ENCODE measurements at regions not wholly inside any gene's neighbourhood (a gene's known extent, or its start where the extent isn't known, plus 50 kb on each side); places are given as distances from the start of the nearest gene placed in this dataset.
A peak's percentile ranks its signal among the peaks of the same experiment; 100 is the strongest.

GRCh38 chr2:240287496-240288086, 147.1 kb upstream of the OTOS start:
- no peak for TF ChIP-seq POLR2A (IDR thresholded peaks at IDR 0.05)
- no peak for TF ChIP-seq CTCF (IDR thresholded peaks at IDR 0.05)
- Histone ChIP-seq H3K27me3 (no peaks in the 10 kb centered on the region), H3K4me1 (replicated peaks in 1 of 2) (no peaks in the 10 kb centered on the region), H3K36me3 (replicated peaks in 1 of 2) (no peaks in the 10 kb centered on the region), H3K27ac (no peak overlapping the region), H3K4me3 (no peak overlapping the region), H3K9me3 (replicated peaks in 1 of 3) (no peaks in the 10 kb centered on the region)
- peak in 2 of 7 donors; percentile 5 to 13 for DNase-seq
- intact Hi-C loops (cut with DNase I), result no loop called here
- 78 to 83% (median 80%) methylated on average over 3 to 11 of the region's 11 CpGs for WGBS, 4 donors

GRCh38 chr2:240288087-240288521, 147.4 kb upstream of the GPC1 start:
- 83 to 93% (median 87%) methylated on average over 4 to 7 of the region's 7 CpGs for WGBS, 4 donors
- H3K4me1 ChIP-seq (replicated peaks in 1 of 2), result no peaks in the 10 kb centered on the region
- no peak for TF ChIP-seq CTCF (IDR thresholded peaks at IDR 0.05)
- TF ChIP-seq POLR2A (IDR thresholded peaks at IDR 0.05), result no peak
- no peak overlapping the region for H3K4me3 ChIP-seq
- H3K36me3 ChIP-seq (replicated peaks in 1 of 2), result no peaks in the 10 kb centered on the region
- H3K27me3 ChIP-seq, result no peaks in the 10 kb centered on the region
- no peaks in the 10 kb centered on the region for H3K9me3 ChIP-seq (replicated peaks in 1 of 3)
- no peak overlapping the region for H3K27ac ChIP-seq
- intact Hi-C loops (cut with DNase I), result no loop called here
- peak in 2 of 7 donors; percentile 12 to 13 for DNase-seq

- peak in 3 of 7 donors; percentile 8 to 34 (median 16) for DNase-seq
- 86 to 92% (median 89%) methylated on average over 15 to 30 of the region's 30 CpGs for WGBS, 4 donors
- no peaks in the 10 kb centered on the region for H3K27me3 ChIP-seq
- TF ChIP-seq CTCF (IDR thresholded peaks at IDR 0.05) (no peak), POLR2A (IDR thresholded peaks at IDR 0.05) (no peak)
- no peaks in the 10 kb centered on the region for H3K36me3 ChIP-seq (replicated peaks in 1 of 2)
- no peaks in the 10 kb centered on the region for H3K4me1 ChIP-seq (replicated peaks in 1 of 2)
- H3K9me3 ChIP-seq (replicated peaks in 1 of 3), result no peaks in the 10 kb centered on the region
- H3K4me3 ChIP-seq, result no peak overlapping the region
- intact Hi-C loops (cut with DNase I), result no loop called here
- no peak overlapping the region for H3K27ac ChIP-seq
Measured at GRCh38 chr2:240289701-240290431, 145.6 kb upstream of the GPC1 start.

GRCh38 chr2:240290432-240291336, 144.8 kb upstream of the GPC1 start:
- no peaks in the 10 kb centered on the region for H3K4me1 ChIP-seq (replicated peaks in 1 of 2)
- H3K27ac ChIP-seq, result peak overlapping the region in 1 of 5 donors; percentile 34
- TF ChIP-seq CTCF (IDR thresholded peaks at IDR 0.05) (no peak), POLR2A (IDR thresholded peaks at IDR 0.05) (no peak)
- DNase-seq, result peak in 4 of 7 donors; percentile 11 to 51 (median 18)
- H3K4me3 ChIP-seq, result no peak overlapping the region
- 79 to 87% (median 82%) methylated on average over 21 to 30 of the region's 30 CpGs for WGBS, 4 donors
- H3K27me3 ChIP-seq, result no peaks in the 10 kb centered on the region
- no peaks in the 10 kb centered on the region for H3K36me3 ChIP-seq (replicated peaks in 1 of 2)
- H3K9me3 ChIP-seq (replicated peaks in 1 of 3), result no peaks in the 10 kb centered on the region
- intact Hi-C loops (cut with DNase I), result no loop called here
